PFSK-1 (cell line): ENCODE measurements at regions not wholly inside any gene's neighbourhood (a gene's known extent, or its start where the extent isn't known, plus 50 kb on each side); places are given as distances from the start of the nearest gene placed in this dataset.

ENCODE experiments used
- REST ChIP-seq, 2 experiments: IDR thresholded peaks; 2 replicates each; pipeline versions ENCODE4 v1.6.1 to v1.8.0; 2011 to 2012; ENCODE audit warnings: low read depth in 2 of 2, low read length in 2 of 2, control low read depth in 1 of 2, inconsistent platforms in 1 of 2, mild to moderate bottlenecking in 1 of 2, moderate library complexity in 1 of 2; ENCODE audit not compliant: insufficient read depth in 1 of 2
- TAF1 ChIP-seq: IDR thresholded peaks from 2 replicates; pipeline ENCODE4 v1.6.1; 2012; ENCODE audit warnings: low read length, control low read depth, borderline replicate concordance; ENCODE audit not compliant: insufficient read depth

DNA sequence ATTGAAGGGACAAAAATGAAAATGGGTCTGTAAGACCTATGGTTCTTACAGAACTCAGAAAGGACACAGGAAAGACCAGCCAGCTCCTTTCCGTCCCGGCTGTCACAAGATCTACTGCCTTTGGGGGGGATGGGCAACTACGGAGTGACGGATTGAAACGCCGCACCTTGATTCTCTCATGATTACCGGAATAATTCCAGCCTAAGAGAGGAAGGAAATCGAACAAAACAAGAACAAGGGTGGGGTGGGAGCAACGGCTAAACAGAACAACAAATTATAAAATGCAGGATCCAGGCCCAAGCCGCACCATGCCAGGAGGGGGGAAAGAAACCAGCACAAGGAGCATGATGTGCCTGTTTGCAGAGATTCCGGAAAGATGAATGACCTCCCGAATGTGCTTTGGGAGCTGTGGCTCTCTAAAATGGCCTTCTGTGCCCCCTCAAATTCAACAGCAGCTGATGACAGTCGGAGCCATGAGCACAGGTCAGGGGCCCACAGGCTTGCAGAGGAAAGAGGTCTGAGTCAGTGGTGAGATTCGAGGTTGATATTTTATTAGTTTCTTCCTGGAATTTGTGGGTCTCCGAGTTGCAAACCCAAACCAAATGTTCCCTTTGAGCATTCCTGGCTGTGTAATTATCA is 72.1 kb downstream of the SPRING1 start:
- no peak for TF ChIP-seq TAF1
- TF ChIP-seq REST (IDR thresholded peaks at IDR 0.05; ENCODE audit: insufficient read depth in 1 of 2, low read depth in 2 of 2, low read length in 2 of 2) = no peak
